ENCODE measurements at regions not wholly inside any gene's neighbourhood (a gene's known extent, or its start where the extent isn't known, plus 50 kb on each side); places are given as distances from the start of the nearest gene placed in this dataset.

GRCh38 chr7:34219153-34219718 is 313.9 kb downstream of the BMPER start:
- TF ChIP-seq CREB1 (IDR thresholded peaks at IDR 0.05; ENCODE audit: low read depth) (no peak), YY1 (IDR thresholded peaks at IDR 0.05; ENCODE audit: low read depth) (no peak), EP300 (IDR thresholded peaks at IDR 0.05; ENCODE audit: borderline replicate concordance) (no peak), FOXM1 (IDR thresholded peaks at IDR 0.05; ENCODE audit: borderline replicate concordance, low read depth) (no peak), EGR1 (IDR thresholded peaks at IDR 0.05) (no peak)
- TF ChIP-seq, protein P1, sequence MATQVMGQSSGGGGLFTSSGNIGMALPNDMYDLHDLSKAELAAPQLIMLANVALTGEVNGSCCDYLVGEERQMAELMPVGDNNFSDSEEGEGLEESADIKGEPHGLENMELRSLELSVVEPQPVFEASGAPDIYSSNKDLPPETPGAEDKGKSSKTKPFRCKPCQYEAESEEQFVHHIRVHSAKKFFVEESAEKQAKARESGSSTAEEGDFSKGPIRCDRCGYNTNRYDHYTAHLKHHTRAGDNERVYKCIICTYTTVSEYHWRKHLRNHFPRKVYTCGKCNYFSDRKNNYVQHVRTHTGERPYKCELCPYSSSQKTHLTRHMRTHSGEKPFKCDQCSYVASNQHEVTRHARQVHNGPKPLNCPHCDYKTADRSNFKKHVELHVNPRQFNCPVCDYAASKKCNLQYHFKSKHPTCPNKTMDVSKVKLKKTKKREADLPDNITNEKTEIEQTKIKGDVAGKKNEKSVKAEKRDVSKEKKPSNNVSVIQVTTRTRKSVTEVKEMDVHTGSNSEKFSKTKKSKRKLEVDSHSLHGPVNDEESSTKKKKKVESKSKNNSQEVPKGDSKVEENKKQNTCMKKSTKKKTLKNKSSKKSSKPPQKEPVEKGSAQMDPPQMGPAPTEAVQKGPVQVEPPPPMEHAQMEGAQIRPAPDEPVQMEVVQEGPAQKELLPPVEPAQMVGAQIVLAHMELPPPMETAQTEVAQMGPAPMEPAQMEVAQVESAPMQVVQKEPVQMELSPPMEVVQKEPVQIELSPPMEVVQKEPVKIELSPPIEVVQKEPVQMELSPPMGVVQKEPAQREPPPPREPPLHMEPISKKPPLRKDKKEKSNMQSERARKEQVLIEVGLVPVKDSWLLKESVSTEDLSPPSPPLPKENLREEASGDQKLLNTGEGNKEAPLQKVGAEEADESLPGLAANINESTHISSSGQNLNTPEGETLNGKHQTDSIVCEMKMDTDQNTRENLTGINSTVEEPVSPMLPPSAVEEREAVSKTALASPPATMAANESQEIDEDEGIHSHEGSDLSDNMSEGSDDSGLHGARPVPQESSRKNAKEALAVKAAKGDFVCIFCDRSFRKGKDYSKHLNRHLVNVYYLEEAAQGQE (IDR thresholded peaks at IDR 0.05; ENCODE audit: low read depth) = no peak
